Mononuclear cell (primary cell): ENCODE measurements at regions not wholly inside any gene's neighbourhood (a gene's known extent, or its start where the extent isn't known, plus 50 kb on each side); places are given as distances from the start of the nearest gene placed in this dataset.
"Not testable (repeated sequence)": the region's sequence is repeated elsewhere in the genome, so short reads cannot be mapped to it uniquely, and the experiment has no call there.

ENCODE experiments used
- H3K27me3 ChIP-seq: 2 replicates; pipeline ENCODE4 v1.6.0; 2011; ENCODE audit warnings: low read length, control low read depth; ENCODE audit not compliant: insufficient read depth
- H3K4me1 ChIP-seq: 2 replicates; pipeline ENCODE4 v1.5.1; 2011; ENCODE audit warnings: mild to moderate bottlenecking, low read length, control low read depth; ENCODE audit not compliant: insufficient read depth
- H3K4me3 ChIP-seq: 2 replicates; pipeline ENCODE4 v1.5.1; 2011; ENCODE audit warnings: mild to moderate bottlenecking, low read length, moderate library complexity
- H3K9me3 ChIP-seq: 2 replicates; pipeline ENCODE4 v1.5.1; 2011; ENCODE audit warnings: low read depth, mild to moderate bottlenecking, control low read depth, low read length

- no peaks in the 10 kb centered on the region for H3K27me3 ChIP-seq
- H3K9me3 ChIP-seq = no peaks in the 10 kb centered on the region
- no peak overlapping the region for H3K4me3 ChIP-seq
- H3K4me1 ChIP-seq = no peaks in the 10 kb centered on the region
Observed at GRCh38 chr2:239876271-239876947, 148.7 kb downstream of the NDUFA10 start.

- no peaks in the 10 kb centered on the region for H3K27me3 ChIP-seq
Observed at GRCh38 chr2:239874636-239875356, 150.3 kb downstream of the NDUFA10 start.

GRCh38 chr2:239873656-239874635 lies 151.2 kb downstream of the NDUFA10 start:
- Histone ChIP-seq H3K27me3 (no peaks in the 10 kb centered on the region), H3K9me3 (no peaks in the 10 kb centered on the region), H3K4me1 (no peaks in the 10 kb centered on the region), H3K4me3 (no peak overlapping the region)

More at GRCh38 chr2:239874636-239875356, 150.3 kb downstream of the NDUFA10 start:
- H3K4me1 ChIP-seq = no peaks in the 10 kb centered on the region
- H3K9me3 ChIP-seq = no peaks in the 10 kb centered on the region
- no peak overlapping the region for H3K4me3 ChIP-seq

- H3K4me3 ChIP-seq = no peak overlapping the region
- no peaks in the 10 kb centered on the region for H3K27me3 ChIP-seq
- H3K9me3 ChIP-seq = no peaks in the 10 kb centered on the region
- H3K4me1 ChIP-seq = no peaks in the 10 kb centered on the region
Observed at GRCh38 chr2:239871481-239872435, 153.4 kb downstream of the NDUFA10 start.

GRCh38 chr2:239870863-239871262 lies 154.3 kb downstream of the NDUFA10 start:
- no peaks in the 10 kb centered on the region for H3K4me1 ChIP-seq

GRCh38 chr2:239870276-239870675 lies 154.9 kb downstream of the NDUFA10 start:
- Histone ChIP-seq H3K27me3 (no peaks in the 10 kb centered on the region), H3K4me1 (no peaks in the 10 kb centered on the region), H3K4me3 (no peak overlapping the region), H3K9me3 (no peaks in the 10 kb centered on the region)

More at GRCh38 chr2:239870863-239871262, 154.3 kb downstream of the NDUFA10 start:
- no peak overlapping the region for H3K4me3 ChIP-seq
- no peaks in the 10 kb centered on the region for H3K27me3 ChIP-seq
- no peaks in the 10 kb centered on the region for H3K9me3 ChIP-seq

- Histone ChIP-seq H3K27me3 (no peaks in the 10 kb centered on the region), H3K4me1 (no peaks in the 10 kb centered on the region), H3K4me3 (no peak overlapping the region), H3K9me3 (no peaks in the 10 kb centered on the region)
Observed at GRCh38 chr2:239869272-239870155, 155.6 kb downstream of the NDUFA10 start.

GRCh38 chr2:239868556-239869181 lies 156.5 kb downstream of the NDUFA10 start:
- H3K9me3 ChIP-seq = no peaks in the 10 kb centered on the region
- H3K27me3 ChIP-seq = no peaks in the 10 kb centered on the region

GRCh38 chr2:239866778-239867177 lies 158.4 kb downstream of the NDUFA10 start:
- Histone ChIP-seq H3K4me1 (no peaks in the 10 kb centered on the region), H3K9me3 (no peaks in the 10 kb centered on the region), H3K4me3 (no peak overlapping the region), H3K27me3 (no peaks in the 10 kb centered on the region)

More at GRCh38 chr2:239868556-239869181, 156.5 kb downstream of the NDUFA10 start:
- Histone ChIP-seq H3K4me3 (no peak overlapping the region), H3K4me1 (no peaks in the 10 kb centered on the region)

- no peaks in the 10 kb centered on the region for H3K4me1 ChIP-seq
- no peaks in the 10 kb centered on the region for H3K9me3 ChIP-seq
- H3K27me3 ChIP-seq = no peaks in the 10 kb centered on the region
- no peak overlapping the region for H3K4me3 ChIP-seq
Observed at GRCh38 chr2:239866350-239866749, 158.8 kb downstream of the NDUFA10 start.

- not testable (repeated sequence) for H3K4me3 ChIP-seq, H3K4me1 ChIP-seq, H3K9me3 ChIP-seq, H3K27me3 ChIP-seq
Observed at GRCh38 chr2:239865856-239866255, 159.3 kb downstream of the NDUFA10 start.

- H3K4me3 ChIP-seq = no peak overlapping the region
- H3K27me3 ChIP-seq = no peaks in the 10 kb centered on the region
- H3K4me1 ChIP-seq = no peaks in the 10 kb centered on the region
- no peaks in the 10 kb centered on the region for H3K9me3 ChIP-seq
Observed at GRCh38 chr2:239865059-239865639, 160.0 kb downstream of the NDUFA10 start.
